NCI-H2029 (cell line): ENCODE measurements at regions not wholly inside any gene's neighbourhood (a gene's known extent, or its start where the extent isn't known, plus 50 kb on each side); places are given as distances from the start of the nearest gene placed in this dataset.

Experiments
- DNase-seq: peaks from one replicate; lab custom pipeline; 2025; lab: John Stamatoyannopoulos, UW

- no peak for DNase-seq
Measured at GRCh38 chr1:4530166-4530785, 124.1 kb upstream of the AJAP1 start.

DNA sequence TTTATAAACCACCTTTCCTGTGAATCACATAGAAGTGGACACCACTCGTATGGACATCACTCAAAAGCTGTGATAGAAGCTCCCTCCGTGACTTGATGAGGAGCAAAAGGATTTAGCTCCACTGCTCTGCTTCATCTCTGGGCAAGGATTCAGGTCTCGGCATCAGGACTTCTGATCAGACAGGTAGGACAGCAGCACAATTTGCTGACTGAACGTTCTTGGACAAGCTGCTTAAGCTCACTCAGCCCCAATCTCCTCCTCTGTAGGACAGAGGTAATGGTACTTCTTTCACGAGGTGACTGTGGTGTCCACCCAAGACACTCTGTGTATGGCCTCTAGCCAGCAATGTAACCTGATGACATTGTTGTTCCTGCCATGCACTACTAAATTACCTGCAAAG lies 122.6 kb upstream of the AJAP1 start:
- DNase-seq, result peak; percentile 11

DNA sequence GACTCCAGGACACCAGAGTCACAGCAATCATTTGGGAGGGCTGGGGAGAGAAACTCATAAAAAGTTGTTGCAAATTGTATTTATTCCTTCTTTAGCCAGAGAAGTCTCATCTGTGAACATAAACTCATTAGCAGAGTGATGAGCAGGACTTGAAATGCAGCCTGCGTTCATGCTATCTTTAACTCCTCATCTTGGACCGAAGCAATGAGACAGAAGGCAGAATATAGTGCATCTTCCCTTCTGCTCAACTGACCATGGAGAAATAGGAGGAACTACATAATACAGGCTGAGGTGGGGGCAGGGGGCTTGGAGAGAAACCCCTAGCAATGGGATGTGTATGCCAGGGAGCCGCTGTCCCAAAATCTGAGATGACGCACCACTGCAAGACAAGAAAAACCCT lies 121.8 kb upstream of the AJAP1 start:
- no peak for DNase-seq

DNA sequence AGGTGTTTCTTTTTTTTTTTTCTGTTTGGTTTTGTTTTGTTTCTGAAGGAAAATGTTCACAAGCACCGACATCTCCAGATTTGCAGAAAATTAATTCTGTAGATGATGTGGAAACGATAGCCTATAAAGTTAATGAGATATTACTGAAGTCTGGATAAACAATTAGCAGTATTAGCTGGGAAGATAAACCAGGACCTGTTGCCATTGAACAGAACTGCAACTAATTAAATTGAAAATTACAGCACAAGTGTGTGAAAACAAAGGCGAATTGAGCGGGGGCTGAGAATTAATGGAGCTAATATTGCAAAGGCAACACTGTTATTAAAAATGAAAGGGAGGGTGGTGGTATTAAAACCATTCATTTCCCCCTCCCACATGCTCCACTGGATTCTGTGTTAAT lies 107.5 kb upstream of the AJAP1 start:
- no peak for DNase-seq

DNA sequence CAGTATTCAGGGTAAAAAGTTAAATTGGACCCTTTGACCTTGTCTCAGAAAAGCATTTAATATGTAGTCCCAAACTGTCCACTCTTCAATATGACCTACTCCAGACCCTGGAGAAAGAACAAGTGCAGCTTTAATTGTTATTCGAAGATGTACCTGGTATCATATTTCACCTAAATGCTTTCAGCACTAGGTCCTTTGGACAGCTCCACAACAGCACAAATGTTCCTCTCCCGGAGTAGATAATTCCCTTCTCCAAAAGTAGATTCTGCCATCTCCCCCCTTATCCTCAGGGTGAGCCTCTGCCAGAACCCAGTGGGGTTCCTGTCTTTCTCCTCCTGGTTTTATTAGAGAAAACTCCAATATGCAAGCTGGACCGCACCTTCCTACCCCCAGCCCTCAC lies 104.5 kb upstream of the AJAP1 start:
- no peak for DNase-seq

GRCh38 chr1:4550941-4551340 lies 103.5 kb upstream of the AJAP1 start:
- no peak for DNase-seq

DNA sequence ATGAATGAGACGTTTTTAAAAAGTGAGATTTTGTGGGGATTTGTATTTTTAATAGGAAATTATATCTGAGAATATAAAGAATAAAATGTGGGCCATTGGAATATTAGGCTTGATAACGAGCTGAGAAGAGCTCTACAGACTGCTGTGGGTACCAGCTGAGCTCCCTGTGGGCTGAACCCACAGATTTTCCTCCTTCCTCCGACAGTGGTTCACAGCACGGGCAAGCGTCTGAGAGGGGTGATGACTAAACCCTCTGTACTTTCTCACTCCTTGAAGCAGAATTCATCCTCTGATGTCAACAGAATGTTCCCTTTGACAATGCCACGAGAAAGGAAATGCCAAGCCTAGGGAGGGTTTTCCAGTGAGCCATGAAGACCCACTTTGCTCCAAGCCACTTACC lies 102.7 kb upstream of the AJAP1 start:
- DNase-seq, result no peak

DNA sequence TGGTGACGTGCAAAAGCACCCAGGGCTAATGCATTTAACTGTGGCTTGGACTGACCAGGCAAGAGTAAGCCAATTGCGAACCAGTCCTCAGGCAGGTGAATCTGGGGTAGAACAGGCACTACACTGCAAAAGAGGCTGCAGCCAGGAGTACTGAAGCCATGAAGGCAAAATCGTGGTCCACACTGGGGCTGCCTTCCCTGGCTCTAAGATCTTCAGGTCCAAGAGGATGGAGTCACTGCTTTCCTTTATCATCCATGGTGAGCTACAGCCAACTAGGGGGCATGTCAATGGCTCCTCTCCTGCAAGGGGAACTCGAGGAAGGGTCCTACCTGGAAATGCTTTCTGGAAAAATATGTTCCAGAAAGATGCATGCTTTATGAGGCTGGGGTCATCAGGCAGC lies 100.6 kb upstream of the AJAP1 start:
- DNase-seq, result no peak

- no peak for DNase-seq
Measured at GRCh38 chr1:4554271-4554865, 100.0 kb upstream of the AJAP1 start.

DNA sequence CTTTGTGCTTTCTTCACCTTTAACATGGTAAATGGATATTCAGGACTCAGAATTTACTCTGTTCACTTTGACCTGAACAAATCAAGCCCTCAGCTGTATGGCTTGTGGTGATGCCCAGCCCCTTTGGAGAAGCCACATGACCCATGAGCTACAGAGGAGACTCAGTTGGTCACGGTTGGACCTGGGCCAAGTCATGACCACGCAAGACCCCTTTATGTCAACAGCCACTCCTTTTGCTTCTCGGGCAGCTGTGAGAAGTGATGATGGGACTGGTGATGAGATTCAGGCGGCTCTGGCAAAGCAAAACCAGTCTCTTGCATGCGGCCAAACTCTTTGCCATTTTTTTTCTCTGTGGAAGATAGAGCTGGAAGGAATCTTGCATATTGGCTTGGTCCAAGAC lies 96.5 kb upstream of the AJAP1 start:
- DNase-seq, result no peak

- no peak for DNase-seq
Measured at GRCh38 chr1:4561205-4561604, 93.2 kb upstream of the AJAP1 start.

DNA sequence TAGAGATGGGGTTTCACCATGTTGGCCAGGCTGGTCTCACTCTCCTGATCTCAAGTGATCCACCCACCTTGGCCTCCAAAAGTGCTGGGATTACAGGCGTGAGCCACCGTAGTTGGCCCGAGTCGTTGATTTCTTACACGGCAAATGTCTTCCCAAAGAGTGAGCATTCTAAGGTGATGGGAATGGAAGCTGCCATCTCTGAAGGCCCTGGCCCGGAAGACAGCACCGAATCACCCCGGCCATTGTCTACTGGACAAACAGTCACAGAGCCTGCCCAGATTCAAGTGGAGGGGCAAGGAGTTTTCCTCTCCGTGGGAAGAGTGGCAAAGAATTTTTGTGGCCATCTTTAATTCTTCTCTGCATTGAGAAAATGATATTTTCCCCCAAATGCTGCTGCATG lies 92.1 kb upstream of the AJAP1 start:
- DNase-seq, result no peak

- DNase-seq, result no peak
Measured at GRCh38 chr1:4563586-4563985, 90.8 kb upstream of the AJAP1 start.

- DNase-seq, result no peak
Measured at GRCh38 chr1:4564051-4564450, 90.4 kb upstream of the AJAP1 start.

GRCh38 chr1:4565166-4565565 lies 89.2 kb upstream of the AJAP1 start:
- DNase-seq, result no peak

DNA sequence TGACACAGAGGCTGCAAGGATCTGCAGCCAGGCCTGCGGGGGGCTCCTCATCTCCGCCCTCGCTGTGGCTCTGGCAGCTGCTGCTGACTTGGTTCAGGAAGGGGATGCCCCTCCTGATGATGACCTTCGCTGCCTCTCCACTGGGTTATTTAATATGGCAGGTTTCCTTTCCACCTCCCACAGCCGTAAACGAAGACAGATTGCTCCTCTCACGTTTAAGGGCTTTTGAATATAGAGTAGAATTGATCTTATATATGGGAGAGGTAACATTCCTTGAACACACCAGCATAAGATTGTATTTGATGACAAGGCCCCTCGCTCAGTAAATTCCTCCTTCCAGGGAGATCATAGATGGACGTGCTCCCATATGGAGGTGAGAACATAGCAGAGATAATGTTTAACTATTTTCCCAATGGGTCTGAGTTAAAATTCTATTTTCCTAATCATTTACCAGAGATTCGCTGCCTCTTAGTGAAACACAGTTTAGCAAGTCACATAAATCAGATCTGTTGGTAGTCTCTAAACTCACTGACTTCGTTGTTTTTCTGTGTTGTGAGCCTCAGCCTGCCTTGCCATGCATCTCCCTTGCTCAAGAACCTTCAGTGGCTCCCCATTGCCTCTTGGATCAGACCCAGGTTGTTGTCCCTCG lies 88.5 kb upstream of the AJAP1 start:
- DNase-seq, result no peak

GRCh38 chr1:4571263-4571662 lies 83.1 kb upstream of the AJAP1 start:
- no peak for DNase-seq

DNA sequence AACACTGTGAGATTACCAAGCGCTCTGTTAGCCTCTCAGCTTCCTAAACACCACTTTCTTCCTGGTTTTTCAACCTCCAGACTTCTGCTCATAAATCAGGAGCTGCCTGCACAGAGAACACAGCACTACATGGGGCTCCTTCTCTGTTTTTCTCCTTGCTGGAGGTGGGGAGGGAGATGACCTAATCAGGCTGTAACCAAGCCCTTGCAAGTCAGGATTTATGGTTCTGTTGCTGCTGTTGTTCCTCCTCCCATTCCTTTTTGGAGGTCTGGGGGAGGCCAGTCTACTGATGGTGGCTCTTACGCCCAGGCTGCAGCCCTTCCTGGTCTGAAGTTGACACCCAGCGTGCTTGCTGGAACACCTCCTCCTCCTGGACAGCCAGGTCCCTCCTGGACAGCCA lies 80.9 kb upstream of the AJAP1 start:
- no peak for DNase-seq

DNA sequence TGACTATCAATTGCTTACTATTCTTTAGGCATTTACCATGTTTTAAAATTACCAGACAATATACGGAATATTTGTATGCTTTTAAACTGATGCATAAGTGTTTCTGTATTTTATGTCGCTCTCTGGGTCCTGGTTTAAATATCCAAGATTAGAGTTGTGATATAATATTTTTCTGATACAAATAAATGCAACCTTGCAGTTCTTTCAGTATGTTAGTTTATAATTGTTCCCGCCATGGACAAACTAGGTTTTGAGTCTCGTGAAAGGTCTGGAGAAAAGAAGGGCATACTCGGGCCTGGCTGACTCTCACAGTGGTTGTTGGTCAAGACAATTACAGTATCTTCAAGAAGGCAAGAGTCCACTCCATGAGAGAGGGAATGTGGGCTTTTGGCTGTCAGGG lies 72.6 kb upstream of the AJAP1 start:
- DNase-seq, result no peak

- DNase-seq, result no peak
Measured at GRCh38 chr1:4584449-4584848, 70.0 kb upstream of the AJAP1 start.

DNA sequence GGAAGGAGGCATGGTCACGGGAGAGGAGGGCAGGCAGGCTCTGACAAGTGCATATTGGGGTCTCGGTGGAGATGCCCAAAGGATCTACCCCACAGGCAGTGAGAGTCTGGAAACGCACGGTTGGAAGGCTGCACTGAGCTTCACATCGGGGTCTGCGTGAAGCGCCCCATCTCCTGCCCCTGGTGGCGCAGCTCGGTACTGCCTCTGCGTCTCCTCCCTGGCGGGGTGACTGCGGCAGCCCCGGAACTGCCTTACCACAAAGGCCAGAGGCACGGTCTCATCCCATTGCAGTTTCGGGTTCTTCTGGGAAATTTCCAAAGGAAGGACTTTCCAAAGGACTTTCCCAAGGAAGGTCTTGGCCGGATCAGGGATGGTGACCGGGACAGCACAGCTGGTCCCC lies 69.2 kb upstream of the AJAP1 start:
- no peak for DNase-seq

DNA sequence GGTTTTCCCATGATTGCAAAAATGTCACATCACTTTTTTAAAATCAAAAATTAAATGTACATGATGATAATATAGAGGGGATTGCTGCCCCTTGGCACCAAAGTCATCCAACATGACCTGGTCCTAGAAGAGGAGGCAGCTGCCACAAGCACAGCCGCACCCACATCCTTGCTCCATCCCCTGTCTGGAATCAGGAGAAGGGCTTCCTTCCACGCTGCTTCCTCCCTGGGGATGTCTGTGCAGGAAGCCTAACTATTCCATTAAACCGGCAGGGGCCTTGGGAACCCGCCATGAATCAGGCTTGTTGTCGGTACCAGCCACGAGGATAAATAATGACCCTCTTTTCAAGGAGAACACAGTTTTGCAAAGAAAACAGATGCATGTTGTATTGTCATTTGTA lies 68.7 kb upstream of the AJAP1 start:
- no peak for DNase-seq

- DNase-seq, result no peak
Measured at GRCh38 chr1:4586611-4587160, 67.7 kb upstream of the AJAP1 start.

- DNase-seq, result peak; percentile 19
Measured at GRCh38 chr1:4587721-4588120, 66.7 kb upstream of the AJAP1 start.
